K562 (cell line): ENCODE measurements at regions not wholly inside any gene's neighbourhood (a gene's known extent, or its start where the extent isn't known, plus 50 kb on each side); places are given as distances from the start of the nearest gene placed in this dataset.
A peak's percentile ranks its signal among the peaks of the same experiment; 100 is the strongest.

Experiments used
- ATAC-seq: fragments of 200-7000 bp; cut with Tn5 transposase; 3 replicates; pipeline ENCODE4 v1.9.1; 2020; ENCODE audit warnings: moderate library complexity
- BruUV-seq: library from RNA; stranded (reverse); fragments of 400-500 nt; replicated peaks from 2 replicates; lab custom pipeline; 2021; lab: Mats Ljungman, UMichigan
- CTCF ChIA-PET: fragments of 300-600 bp; formaldehyde crosslinking; extraction: SDS; loops from one replicate; lab custom pipeline; 2021; ENCODE audit warnings: low intra/inter-chr PET ratio; lab: Yijun Ruan, JAX
- POLR2A ChIA-PET: fragments of 300-600, 350-650 bp; sonication (Branson Sonifier 250); formaldehyde crosslinking; extraction: SDS; loops from one replicate; lab custom pipeline; 2021; ENCODE audit warnings: antibody characterized with exemption, inconsistent platforms; lab: Yijun Ruan, JAX
- DNase-seq, 4 experiments: peaks; one replicate each; pipeline versions ENCODE4 v3.0.0 to v3.0.0-alpha.2; 2011 to 2018; ENCODE audit warnings: low spot score in 3 of 4, mixed read lengths in 3 of 4; ENCODE audit errors: extremely low read depth in 1 of 4
- FAIRE-seq: peaks from 2 replicates; lab custom pipeline; 2011; peaks lifted over from hg19 to GRCh38; lab: Jason Lieb, UNC
- H2AFZ ChIP-seq: 2 replicates; pipeline ENCODE4 v1.6.0; 2011; ENCODE audit warnings: low read depth, low read length, control low read depth, inconsistent platforms
- H3K27ac ChIP-seq: fragments of 200-600 bp; 3 replicates; pipeline ENCODE4 v1.8.0; 2011; ENCODE audit warnings: low read depth, mild to moderate bottlenecking, control low read depth, inconsistent platforms, low read length, moderate library complexity, mixed read lengths; ENCODE audit errors: extremely low read depth
- H3K27me3 ChIP-seq, 2 experiments: fragments of 300-600 bp in 1 of 2; 2 replicates in 1 of 2; 3 replicates in 1 of 2; pipeline versions ENCODE4 v1.6.0 to v1.8.0; 2011; ENCODE audit warnings: inconsistent platforms in 2 of 2, low read length in 2 of 2, mild to moderate bottlenecking in 1 of 2, mixed read lengths in 1 of 2, moderate library complexity in 1 of 2; ENCODE audit not compliant: control insufficient read depth in 2 of 2, insufficient read depth in 2 of 2
- H3K36me3 ChIP-seq: fragments of 300-600 bp; 3 replicates; pipeline ENCODE4 v1.8.0; 2011; ENCODE audit warnings: mild to moderate bottlenecking, low read length, inconsistent platforms; ENCODE audit not compliant: control insufficient read depth, insufficient read depth
- H3K4me1 ChIP-seq, 2 experiments: fragments of 200-600 bp in 1 of 2; replicated peaks in 1 of 2; 2 replicates in 1 of 2; 3 replicates in 1 of 2; pipeline versions ENCODE4 v1.5.1 to v1.8.0; 2011; ENCODE audit warnings: inconsistent platforms in 2 of 2, low read length in 2 of 2, mild to moderate bottlenecking in 1 of 2, mixed read lengths in 1 of 2, moderate library complexity in 1 of 2; ENCODE audit not compliant: control insufficient read depth in 2 of 2, insufficient read depth in 2 of 2
- H3K4me2 ChIP-seq: 2 replicates; pipeline ENCODE4 v1.6.1; 2011; ENCODE audit warnings: low read length, control low read depth, inconsistent platforms, mixed read lengths; ENCODE audit not compliant: insufficient read depth
- H3K4me3 ChIP-seq: fragments of 200-600 bp; sonication (generic), shearing (Covaris generic); 2 replicates; pipeline ENCODE4 v1.5.1; 2016; ENCODE audit warnings: control low read depth, inconsistent platforms
- H3K79me2 ChIP-seq: fragments of 200-600 bp; 3 replicates; pipeline ENCODE4 v1.8.0; 2011; ENCODE audit warnings: low read length, inconsistent platforms; ENCODE audit not compliant: control insufficient read depth, insufficient read depth
- H3K9ac ChIP-seq, 2 experiments: 2 replicates each; pipeline versions ENCODE4 v1.6.0 to v1.6.1; 2011; ENCODE audit warnings: low read depth in 2 of 2, low read length in 2 of 2, control low read depth in 1 of 2, inconsistent platforms in 1 of 2, mild to moderate bottlenecking in 1 of 2, mixed read lengths in 1 of 2; ENCODE audit not compliant: insufficient read depth in 1 of 2
- H3K9me1 ChIP-seq: one replicate; pipeline ENCODE4 v1.6.0; 2011; ENCODE audit warnings: inconsistent platforms, mild to moderate bottlenecking, low read length, moderate library complexity; ENCODE audit not compliant: control insufficient read depth, insufficient read depth
- H3K9me3 ChIP-seq: replicated peaks from 2 replicates; pipeline ENCODE4 v1.5.1; 2011; ENCODE audit warnings: low read depth, low read length, inconsistent platforms; ENCODE audit not compliant: control insufficient read depth, insufficient read depth
- H4K20me1 ChIP-seq: replicated peaks from 2 replicates; pipeline ENCODE4 v1.6.1; 2011; ENCODE audit warnings: low read length, inconsistent platforms, mixed read lengths; ENCODE audit not compliant: control insufficient read depth, insufficient read depth
- CREM ChIP-seq: IDR thresholded peaks from 2 replicates; pipeline ENCODE4 v1.6.1; 2014; ENCODE audit warnings: antibody characterized with exemption, low read depth
- FOXK2 ChIP-seq, 2 experiments: fragments of 450-650 bp; IDR thresholded peaks in 1 of 2; conservative IDR thresholded peaks in 1 of 2; 2 replicates each; pipeline ENCODE4 v1.6.1; 2016; ENCODE audit warnings: low read depth in 2 of 2, mild to moderate bottlenecking in 1 of 2
- HDGF ChIP-seq: fragments of 450-650 bp; IDR thresholded peaks from 2 replicates; pipeline ENCODE4 v1.6.1; 2016
- MBD1 ChIP-seq: fragments of 250-450 bp; sonication (Bioruptor Pico); IDR thresholded peaks from 2 replicates; pipeline ENCODE4 v1.8.0; 2022; ENCODE audit warnings: inconsistent platforms
- MCM5 ChIP-seq: fragments of 450-650 bp; IDR thresholded peaks from 2 replicates; pipeline ENCODE4 v1.6.1; 2016; ENCODE audit warnings: low read depth
- RBM34 ChIP-seq: fragments of 200-400 bp; formaldehyde crosslinking; IDR thresholded peaks from 2 replicates; pipeline ENCODE4 v1.6.1; 2018; ENCODE audit warnings: low read length, borderline replicate concordance; ENCODE audit not compliant: insufficient read depth
- SRSF1 ChIP-seq: fragments of 200-400 bp; formaldehyde crosslinking; IDR thresholded peaks from 2 replicates; pipeline ENCODE4 v1.6.1; 2017; ENCODE audit warnings: mild to moderate bottlenecking, low read depth, low read length, moderate library complexity
- ZNF347 ChIP-seq: fragments of 450-650 bp; formaldehyde crosslinking; IDR thresholded peaks from 2 replicates; pipeline ENCODE4 v1.4.0; 2020; ENCODE audit warnings: low read depth, mild to moderate bottlenecking, moderate library complexity
- ZNF589 ChIP-seq: fragments of 200-800 bp; sonication (Bioruptor generic); IDR thresholded peaks from 2 replicates; pipeline ENCODE4 v1.6.1; 2016; ENCODE audit warnings: low read depth, missing genetic modification characterization, missing compliant biosample characterization
- ZNF696 ChIP-seq: fragments of 250-450 bp; sonication (Bioruptor Pico); conservative IDR thresholded peaks from 2 replicates; pipeline ENCODE4 v1.4.0; 2020; ENCODE audit warnings: mild to moderate bottlenecking, moderate library complexity
- ZNF780A ChIP-seq: fragments of 250-450 bp; sonication (Bioruptor Pico); IDR thresholded peaks from 2 replicates; pipeline ENCODE4 v1.5.0; 2021; ENCODE audit warnings: mild to moderate bottlenecking
- WGBS: fragments of 100-300 bp; shearing (Covaris generic); methylation state at CpG from one replicate; pipeline ENCODE4 v1.1.6; 2016; ENCODE audit warnings: low coverage, mixed read lengths; ENCODE audit not compliant: insufficient coverage; ENCODE audit errors: missing lambda C conversion rate; 5-methylcytosine and 5-hydroxymethylcytosine counted together
- in situ Hi-C: fragments of 300-500 bp; cut with MboI; formaldehyde crosslinking; loops from 4 replicates; pipeline ENCODE4 v1.15.0; 2018; ENCODE audit warnings: inconsistent platforms, mixed read lengths
- intact Hi-C: fragments of 100-400 bp; cut with micrococcal nuclease; formaldehyde crosslinking; loops from 2 replicates; pipeline ENCODE4 v1.14.2; 2022
- TF ChIP-seq, protein P1 (sequence below): fragments of 450-650 bp; IDR thresholded peaks from 2 replicates; pipeline ENCODE4 v1.6.1; 2016; ENCODE audit warnings: mild to moderate bottlenecking, moderate library complexity

DNA sequence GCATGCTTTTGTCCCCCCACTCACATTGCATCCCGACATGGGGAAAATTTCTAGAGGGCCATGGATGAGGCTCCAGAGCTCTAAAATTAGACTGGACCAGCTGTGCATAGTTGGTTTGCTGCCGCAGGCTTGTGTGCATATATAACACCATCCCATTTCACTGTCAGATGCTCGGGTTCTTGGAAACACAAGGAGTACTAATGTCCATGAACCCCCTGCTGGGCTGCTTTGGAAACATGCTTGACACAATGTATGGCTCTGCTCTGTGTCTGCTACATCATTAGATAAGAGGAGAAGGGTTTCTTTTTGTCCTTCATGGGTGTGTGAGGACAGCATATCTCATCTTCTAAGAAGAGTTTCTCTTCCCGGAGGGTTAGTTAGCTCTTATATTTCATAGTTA, 292.1 kb upstream of the RORB start:
- Histone ChIP-seq H3K79me2 (no peaks in the 10 kb centered on the region), H3K4me2 (no peak overlapping the region), H3K9ac (no peak overlapping the region), H3K9me1 (no peaks in the 10 kb centered on the region), H3K27me3 (no peaks in the 10 kb centered on the region), H3K27ac (no peak overlapping the region), H3K4me3 (no peak overlapping the region), H3K4me1 (no peaks in the 10 kb centered on the region), H3K9me3 (no peaks in the 10 kb centered on the region), H2AFZ (no peak overlapping the region), H4K20me1 (no peaks in the 10 kb centered on the region), H3K36me3 (no peaks in the 10 kb centered on the region)
- DNase-seq: peak in 1 of 4 experiments; percentile 1
- BruUV-seq: no TSS peak
- in situ Hi-C loops (no loop called here), intact Hi-C loops (no loop called here)
- WGBS: 10% methylated on average over 4 of the region's 4 CpGs
- no peak for ATAC-seq
- FAIRE-seq: no peak
- ChIA-PET CTCF (no interaction called here), POLR2A (no interaction called here)
- TF ChIP-seq, protein P1, sequence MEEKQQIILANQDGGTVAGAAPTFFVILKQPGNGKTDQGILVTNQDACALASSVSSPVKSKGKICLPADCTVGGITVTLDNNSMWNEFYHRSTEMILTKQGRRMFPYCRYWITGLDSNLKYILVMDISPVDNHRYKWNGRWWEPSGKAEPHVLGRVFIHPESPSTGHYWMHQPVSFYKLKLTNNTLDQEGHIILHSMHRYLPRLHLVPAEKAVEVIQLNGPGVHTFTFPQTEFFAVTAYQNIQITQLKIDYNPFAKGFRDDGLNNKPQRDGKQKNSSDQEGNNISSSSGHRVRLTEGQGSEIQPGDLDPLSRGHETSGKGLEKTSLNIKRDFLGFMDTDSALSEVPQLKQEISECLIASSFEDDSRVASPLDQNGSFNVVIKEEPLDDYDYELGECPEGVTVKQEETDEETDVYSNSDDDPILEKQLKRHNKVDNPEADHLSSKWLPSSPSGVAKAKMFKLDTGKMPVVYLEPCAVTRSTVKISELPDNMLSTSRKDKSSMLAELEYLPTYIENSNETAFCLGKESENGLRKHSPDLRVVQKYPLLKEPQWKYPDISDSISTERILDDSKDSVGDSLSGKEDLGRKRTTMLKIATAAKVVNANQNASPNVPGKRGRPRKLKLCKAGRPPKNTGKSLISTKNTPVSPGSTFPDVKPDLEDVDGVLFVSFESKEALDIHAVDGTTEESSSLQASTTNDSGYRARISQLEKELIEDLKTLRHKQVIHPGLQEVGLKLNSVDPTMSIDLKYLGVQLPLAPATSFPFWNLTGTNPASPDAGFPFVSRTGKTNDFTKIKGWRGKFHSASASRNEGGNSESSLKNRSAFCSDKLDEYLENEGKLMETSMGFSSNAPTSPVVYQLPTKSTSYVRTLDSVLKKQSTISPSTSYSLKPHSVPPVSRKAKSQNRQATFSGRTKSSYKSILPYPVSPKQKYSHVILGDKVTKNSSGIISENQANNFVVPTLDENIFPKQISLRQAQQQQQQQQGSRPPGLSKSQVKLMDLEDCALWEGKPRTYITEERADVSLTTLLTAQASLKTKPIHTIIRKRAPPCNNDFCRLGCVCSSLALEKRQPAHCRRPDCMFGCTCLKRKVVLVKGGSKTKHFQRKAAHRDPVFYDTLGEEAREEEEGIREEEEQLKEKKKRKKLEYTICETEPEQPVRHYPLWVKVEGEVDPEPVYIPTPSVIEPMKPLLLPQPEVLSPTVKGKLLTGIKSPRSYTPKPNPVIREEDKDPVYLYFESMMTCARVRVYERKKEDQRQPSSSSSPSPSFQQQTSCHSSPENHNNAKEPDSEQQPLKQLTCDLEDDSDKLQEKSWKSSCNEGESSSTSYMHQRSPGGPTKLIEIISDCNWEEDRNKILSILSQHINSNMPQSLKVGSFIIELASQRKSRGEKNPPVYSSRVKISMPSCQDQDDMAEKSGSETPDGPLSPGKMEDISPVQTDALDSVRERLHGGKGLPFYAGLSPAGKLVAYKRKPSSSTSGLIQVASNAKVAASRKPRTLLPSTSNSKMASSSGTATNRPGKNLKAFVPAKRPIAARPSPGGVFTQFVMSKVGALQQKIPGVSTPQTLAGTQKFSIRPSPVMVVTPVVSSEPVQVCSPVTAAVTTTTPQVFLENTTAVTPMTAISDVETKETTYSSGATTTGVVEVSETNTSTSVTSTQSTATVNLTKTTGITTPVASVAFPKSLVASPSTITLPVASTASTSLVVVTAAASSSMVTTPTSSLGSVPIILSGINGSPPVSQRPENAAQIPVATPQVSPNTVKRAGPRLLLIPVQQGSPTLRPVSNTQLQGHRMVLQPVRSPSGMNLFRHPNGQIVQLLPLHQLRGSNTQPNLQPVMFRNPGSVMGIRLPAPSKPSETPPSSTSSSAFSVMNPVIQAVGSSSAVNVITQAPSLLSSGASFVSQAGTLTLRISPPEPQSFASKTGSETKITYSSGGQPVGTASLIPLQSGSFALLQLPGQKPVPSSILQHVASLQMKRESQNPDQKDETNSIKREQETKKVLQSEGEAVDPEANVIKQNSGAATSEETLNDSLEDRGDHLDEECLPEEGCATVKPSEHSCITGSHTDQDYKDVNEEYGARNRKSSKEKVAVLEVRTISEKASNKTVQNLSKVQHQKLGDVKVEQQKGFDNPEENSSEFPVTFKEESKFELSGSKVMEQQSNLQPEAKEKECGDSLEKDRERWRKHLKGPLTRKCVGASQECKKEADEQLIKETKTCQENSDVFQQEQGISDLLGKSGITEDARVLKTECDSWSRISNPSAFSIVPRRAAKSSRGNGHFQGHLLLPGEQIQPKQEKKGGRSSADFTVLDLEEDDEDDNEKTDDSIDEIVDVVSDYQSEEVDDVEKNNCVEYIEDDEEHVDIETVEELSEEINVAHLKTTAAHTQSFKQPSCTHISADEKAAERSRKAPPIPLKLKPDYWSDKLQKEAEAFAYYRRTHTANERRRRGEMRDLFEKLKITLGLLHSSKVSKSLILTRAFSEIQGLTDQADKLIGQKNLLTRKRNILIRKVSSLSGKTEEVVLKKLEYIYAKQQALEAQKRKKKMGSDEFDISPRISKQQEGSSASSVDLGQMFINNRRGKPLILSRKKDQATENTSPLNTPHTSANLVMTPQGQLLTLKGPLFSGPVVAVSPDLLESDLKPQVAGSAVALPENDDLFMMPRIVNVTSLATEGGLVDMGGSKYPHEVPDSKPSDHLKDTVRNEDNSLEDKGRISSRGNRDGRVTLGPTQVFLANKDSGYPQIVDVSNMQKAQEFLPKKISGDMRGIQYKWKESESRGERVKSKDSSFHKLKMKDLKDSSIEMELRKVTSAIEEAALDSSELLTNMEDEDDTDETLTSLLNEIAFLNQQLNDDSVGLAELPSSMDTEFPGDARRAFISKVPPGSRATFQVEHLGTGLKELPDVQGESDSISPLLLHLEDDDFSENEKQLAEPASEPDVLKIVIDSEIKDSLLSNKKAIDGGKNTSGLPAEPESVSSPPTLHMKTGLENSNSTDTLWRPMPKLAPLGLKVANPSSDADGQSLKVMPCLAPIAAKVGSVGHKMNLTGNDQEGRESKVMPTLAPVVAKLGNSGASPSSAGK: no peak
- TF ChIP-seq CREM: no peak
- TF ChIP-seq MBD1: no peak
- TF ChIP-seq FOXK2 (conservative IDR thresholded peaks at IDR 0.05 in 1 of 2, IDR thresholded peaks at IDR 0.05 in 1 of 2; ENCODE audit: low read depth in 2 of 2): no peak
- no peak for TF ChIP-seq ZNF780A (CRISPR knock-in tag)
- TF ChIP-seq MCM5: no peak
- TF ChIP-seq RBM34: no peak
- TF ChIP-seq ZNF589 (CRISPR knock-in tag): no peak
- no peak for TF ChIP-seq ZNF347 (CRISPR knock-in tag)
- no peak for TF ChIP-seq SRSF1
- TF ChIP-seq HDGF: no peak
- TF ChIP-seq ZNF696: no peak
